H1 (cell line): ENCODE measurements at regions not wholly inside any gene's neighbourhood (a gene's known extent, or its start where the extent isn't known, plus 50 kb on each side); places are given as distances from the start of the nearest gene placed in this dataset.
A peak's percentile ranks its signal among the peaks of the same experiment; 100 is the strongest.

Source experiments
- CTCF ChIA-PET: fragments of 300-600 bp; sonication (Branson Sonifier 250); formaldehyde crosslinking; loops from one replicate; lab custom pipeline; 2021; ENCODE audit not compliant: partially characterized antibody; lab: Charles Lee
- POLR2A ChIA-PET: fragments of 300-600 bp; sonication (Branson Sonifier 250); formaldehyde crosslinking; loops from one replicate; lab custom pipeline; 2021; ENCODE audit warnings: inconsistent platforms; ENCODE audit not compliant: partially characterized antibody; lab: Charles Lee
- DNase-seq, 2 experiments: peaks; one replicate each; pipeline versions ENCODE4 v3.0.0 to v3.0.0-alpha.2; 2010 to 2022; ENCODE audit warnings: low spot score in 2 of 2, low read depth in 1 of 2, mixed read lengths in 1 of 2
- FAIRE-seq: peaks from 2 replicates; lab custom pipeline; 2011; peaks lifted over from hg19 to GRCh38; lab: Jason Lieb, UNC
- H2AFZ ChIP-seq: 2 replicates; pipeline ENCODE4 v1.8.1; 2012; ENCODE audit warnings: low read length, inconsistent platforms
- H2AK5ac ChIP-seq: 2 replicates; pipeline ENCODE4 v1.6.1; 2013; ENCODE audit warnings: low read depth, low read length
- H2BK120ac ChIP-seq: replicated peaks from 2 replicates; pipeline ENCODE3; 2013; ENCODE audit warnings: low read depth, low read length, inconsistent platforms
- H2BK12ac ChIP-seq: 2 replicates; pipeline ENCODE4 v1.6.1; 2013; ENCODE audit warnings: low read depth, low read length
- H2BK15ac ChIP-seq: 2 replicates; pipeline ENCODE4 v1.6.1; 2013; ENCODE audit warnings: low read length
- H2BK20ac ChIP-seq: 2 replicates; pipeline ENCODE4 v1.6.1; 2013; ENCODE audit warnings: low read length
- H2BK5ac ChIP-seq: 2 replicates; pipeline ENCODE4 v1.6.1; 2013; ENCODE audit warnings: low read depth, low read length
- H3K14ac ChIP-seq: 2 replicates; pipeline ENCODE4 v1.6.1; 2013; ENCODE audit warnings: inconsistent platforms; ENCODE audit not compliant: insufficient read length
- H3K18ac ChIP-seq: 2 replicates; pipeline ENCODE4 v1.6.1; 2013; ENCODE audit warnings: low read length; ENCODE audit errors: extremely low read depth
- H3K23ac ChIP-seq: 2 replicates; pipeline ENCODE4 v1.6.1; 2013; ENCODE audit warnings: inconsistent platforms; ENCODE audit not compliant: insufficient read length
- H3K23me2 ChIP-seq: 2 replicates; pipeline ENCODE4 v1.6.1; 2013; ENCODE audit warnings: low read depth, low read length
- H3K27ac ChIP-seq: 2 replicates; pipeline ENCODE4 v1.6.1; 2011; ENCODE audit warnings: low read depth, low read length, inconsistent platforms
- H3K27me3 ChIP-seq, 4 experiments: replicated peaks in 1 of 4; 1 replicate in 1 of 4; 2 replicates in 3 of 4; pipeline versions ENCODE4 v1.6.1 to v1.8.1; 2011 to 2013; ENCODE audit warnings: low read length in 3 of 4, mild to moderate bottlenecking in 3 of 4, inconsistent platforms in 2 of 4, mixed read lengths in 2 of 4, moderate library complexity in 1 of 4; ENCODE audit not compliant: control insufficient read depth in 3 of 4, insufficient read depth in 3 of 4; ENCODE audit errors: extremely low read depth in 1 of 4
- H3K36me3 ChIP-seq, 4 experiments: 2 replicates each; pipeline versions ENCODE4 v1.6.1 to v1.8.1; 2011 to 2013; ENCODE audit warnings: mild to moderate bottlenecking in 4 of 4, low read length in 3 of 4, moderate library complexity in 2 of 4, control low read depth in 1 of 4, inconsistent platforms in 1 of 4; ENCODE audit not compliant: insufficient read depth in 4 of 4, control insufficient read depth in 2 of 4
- H3K4ac ChIP-seq: replicated peaks from 2 replicates; pipeline ENCODE3; 2013; ENCODE audit warnings: low read length, low read depth, mixed read lengths, inconsistent platforms; ENCODE audit not compliant: insufficient read length
- H3K4me1 ChIP-seq, 4 experiments: replicated peaks in 1 of 4; 1 replicate in 1 of 4; 2 replicates in 3 of 4; pipeline versions ENCODE4 v1.6.1 to v1.8.1; 2011 to 2013; ENCODE audit warnings: low read length in 3 of 4, inconsistent platforms in 2 of 4, mixed read lengths in 1 of 4; ENCODE audit not compliant: insufficient read depth in 4 of 4, control insufficient read depth in 3 of 4
- H3K4me2 ChIP-seq, 2 experiments: 2 replicates each; pipeline versions ENCODE4 v1.6.1 to v1.8.1; 2011 to 2013; ENCODE audit warnings: low read depth in 2 of 2, low read length in 2 of 2, control low read depth in 1 of 2, inconsistent platforms in 1 of 2, mild to moderate bottlenecking in 1 of 2; ENCODE audit not compliant: insufficient read depth in 1 of 2
- H3K4me3 ChIP-seq, 4 experiments: fragments of 200-600, 300-600 bp in 1 of 4; sonication (generic), shearing (Covaris generic), sonication (Bioruptor Twin) in 1 of 4; 2 replicates each; pipeline versions ENCODE4 v1.5.1 to v1.8.1; 2011 to 2016; ENCODE audit warnings: low read length in 4 of 4, low read depth in 3 of 4, control low read depth in 2 of 4, inconsistent platforms in 2 of 4, mild to moderate bottlenecking in 2 of 4, mixed read lengths in 1 of 4, moderate library complexity in 1 of 4; ENCODE audit not compliant: insufficient read depth in 2 of 4; ENCODE audit errors: extremely low read depth in 1 of 4
- H3K56ac ChIP-seq: replicated peaks from 2 replicates; pipeline ENCODE3; 2013; ENCODE audit warnings: low read depth, mild to moderate bottlenecking, mixed read lengths, low read length, inconsistent platforms; ENCODE audit not compliant: insufficient read length
- H3K79me1 ChIP-seq: 2 replicates; pipeline ENCODE4 v1.6.1; 2013; ENCODE audit warnings: low read depth, low read length, control low read depth
- H3K79me2 ChIP-seq, 2 experiments: 2 replicates each; pipeline versions ENCODE4 v1.6.1 to v1.8.1; 2012 to 2013; ENCODE audit warnings: low read length in 2 of 2, mild to moderate bottlenecking in 2 of 2, inconsistent platforms in 1 of 2; ENCODE audit not compliant: insufficient read depth in 2 of 2, control insufficient read depth in 1 of 2
- H3K9ac ChIP-seq, 4 experiments: replicated peaks in 1 of 4; 1 replicate in 1 of 4; 2 replicates in 3 of 4; pipeline versions ENCODE4 v1.6.1 to v1.8.1; 2011 to 2013; ENCODE audit warnings: low read depth in 3 of 4, low read length in 3 of 4, control low read depth in 2 of 4, mild to moderate bottlenecking in 2 of 4, moderate library complexity in 2 of 4, inconsistent platforms in 1 of 4; ENCODE audit errors: extremely low read depth in 1 of 4
- H3K9me3 ChIP-seq, 2 experiments: 2 replicates each; pipeline versions ENCODE4 v1.6.1 to v1.8.1; 2012 to 2013; ENCODE audit warnings: mild to moderate bottlenecking in 2 of 2, moderate library complexity in 2 of 2, control low read depth in 1 of 2, inconsistent platforms in 1 of 2, low read depth in 1 of 2, low read length in 1 of 2, mixed read lengths in 1 of 2; ENCODE audit not compliant: insufficient read depth in 2 of 2
- H4K20me1 ChIP-seq, 2 experiments: replicated peaks in 1 of 2; 2 replicates each; pipeline versions ENCODE3 to v1.8.1; 2011 to 2013; ENCODE audit warnings: inconsistent platforms in 2 of 2, low read length in 2 of 2, mild to moderate bottlenecking in 1 of 2; ENCODE audit not compliant: insufficient read depth in 2 of 2, control insufficient read depth in 1 of 2
- H4K5ac ChIP-seq: 2 replicates; pipeline ENCODE4 v1.6.1; 2013; ENCODE audit warnings: low read length, low read depth, mixed read lengths, inconsistent platforms; ENCODE audit not compliant: insufficient read length
- H4K8ac ChIP-seq: 2 replicates; pipeline ENCODE4 v1.8.0; 2013; ENCODE audit warnings: mild to moderate bottlenecking, moderate library complexity, low read length, inconsistent platforms; ENCODE audit not compliant: insufficient read depth; ENCODE audit errors: extremely low read depth
- H4K91ac ChIP-seq: replicated peaks from 2 replicates; pipeline ENCODE3; 2013; ENCODE audit warnings: low read length, mixed read lengths, inconsistent platforms; ENCODE audit not compliant: insufficient read length
- RAD21 ChIP-seq, 2 experiments: IDR thresholded peaks in 1 of 2; conservative IDR thresholded peaks in 1 of 2; 2 replicates each; pipeline ENCODE4 v1.6.1; 2011; ENCODE audit warnings: low read depth in 2 of 2, low read length in 2 of 2, improper control_type of control experiment in 1 of 2, inconsistent platforms in 1 of 2, mild to moderate bottlenecking in 1 of 2, moderate library complexity in 1 of 2
- SP2 ChIP-seq: IDR thresholded peaks from 2 replicates; pipeline ENCODE4 v1.6.1; 2012; ENCODE audit warnings: mild to moderate bottlenecking, low read length, inconsistent platforms
- WGBS, 2 experiments: shearing (Covaris generic) in 1 of 2; methylation state at CpG; one replicate each; pipeline versions ENCODE4 v1.1.6 to v1.1.7; 2013 to 2015; ENCODE audit warnings: low lambda C conversion rate in 2 of 2, mixed read lengths in 2 of 2, inconsistent platforms in 1 of 2, low coverage in 1 of 2, missing lambda C conversion rate in 1 of 2; ENCODE audit not compliant: insufficient replicate concordance in 2 of 2, insufficient coverage in 1 of 2, insufficient read length in 1 of 2; ENCODE audit errors: extremely low coverage in 1 of 2, missing lambda C conversion rate in 1 of 2; 5-methylcytosine and 5-hydroxymethylcytosine counted together
- TF ChIP-seq, protein P1 (sequence below), 3 experiments: IDR thresholded peaks; 1 replicate in 2 of 3; 2 replicates in 1 of 3; pipeline versions ENCODE4 v1.5.1 to v1.6.1; 2011; ENCODE audit warnings: low read length in 3 of 3, mild to moderate bottlenecking in 3 of 3, inconsistent platforms in 2 of 3, low read depth in 1 of 3, moderate library complexity in 1 of 3; ENCODE audit not compliant: insufficient read depth in 1 of 3; ENCODE audit errors: control extremely low read depth in 1 of 3

- Histone ChIP-seq H3K18ac (no peak overlapping the region; the same call in 1 of the 2 replicates), H3K4ac (no peak overlapping the region), H3K56ac (no peak overlapping the region), H2AFZ (no peak overlapping the region), H3K27me3 (no peaks in the 10 kb centered on the region), H3K79me2 (no peaks in the 10 kb centered on the region), H2BK120ac (no peak overlapping the region), H3K14ac (no peak overlapping the region), H3K4me3 (no peak overlapping the region), H4K20me1 (no peaks in the 10 kb centered on the region), H2BK15ac (no peak overlapping the region), H3K27ac (no peak overlapping the region), H4K5ac (no peak overlapping the region), H3K4me1 (no peaks in the 10 kb centered on the region), H3K23me2 (no peaks in the 10 kb centered on the region), H3K36me3 (no peaks in the 10 kb centered on the region), H2BK12ac (no peak overlapping the region), H3K9ac (no peak overlapping the region), H2BK5ac (no peak overlapping the region), H3K79me1 (no peaks in the 10 kb centered on the region; the same call in 1 of the 2 replicates), H2BK20ac (no peak overlapping the region), H3K4me2 (no peak overlapping the region), H3K23ac (no peak overlapping the region), H4K8ac (no peak overlapping the region), H2AK5ac (no peak overlapping the region), H3K9me3 (peaks cover 32 to 63% of the 10 kb centered on the region in 2 experiments), H4K91ac (no peak overlapping the region)
- no peak for FAIRE-seq
- 89% methylated on average over 7 of the region's 7 CpGs; no CpG with 5 or more reads in 1 of the 2 experiments for WGBS, 2 experiments
- no peak for DNase-seq
- CTCF ChIA-PET, result interaction anchor here (0.9 kb wide), 1 partner anchor 13 kb away, joined by 3 read pairs; no protein-coding TSS in a partner anchor
- TF ChIP-seq, protein P1, sequence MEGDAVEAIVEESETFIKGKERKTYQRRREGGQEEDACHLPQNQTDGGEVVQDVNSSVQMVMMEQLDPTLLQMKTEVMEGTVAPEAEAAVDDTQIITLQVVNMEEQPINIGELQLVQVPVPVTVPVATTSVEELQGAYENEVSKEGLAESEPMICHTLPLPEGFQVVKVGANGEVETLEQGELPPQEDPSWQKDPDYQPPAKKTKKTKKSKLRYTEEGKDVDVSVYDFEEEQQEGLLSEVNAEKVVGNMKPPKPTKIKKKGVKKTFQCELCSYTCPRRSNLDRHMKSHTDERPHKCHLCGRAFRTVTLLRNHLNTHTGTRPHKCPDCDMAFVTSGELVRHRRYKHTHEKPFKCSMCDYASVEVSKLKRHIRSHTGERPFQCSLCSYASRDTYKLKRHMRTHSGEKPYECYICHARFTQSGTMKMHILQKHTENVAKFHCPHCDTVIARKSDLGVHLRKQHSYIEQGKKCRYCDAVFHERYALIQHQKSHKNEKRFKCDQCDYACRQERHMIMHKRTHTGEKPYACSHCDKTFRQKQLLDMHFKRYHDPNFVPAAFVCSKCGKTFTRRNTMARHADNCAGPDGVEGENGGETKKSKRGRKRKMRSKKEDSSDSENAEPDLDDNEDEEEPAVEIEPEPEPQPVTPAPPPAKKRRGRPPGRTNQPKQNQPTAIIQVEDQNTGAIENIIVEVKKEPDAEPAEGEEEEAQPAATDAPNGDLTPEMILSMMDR (IDR thresholded peaks at IDR 0.05; ENCODE audit: control extremely low read depth in 1 of 3, insufficient read depth in 1 of 3, low read depth in 1 of 3, low read length in 3 of 3), result peak in 1 of 3 experiments; percentile 7; a peak in 1 of 4 replicates
- no peak for TF ChIP-seq SP2
- peak in 1 of 2 experiments; percentile 27; a peak in 2 of 4 replicates for TF ChIP-seq RAD21 (IDR thresholded peaks at IDR 0.05 in 1 of 2, conservative IDR thresholded peaks at IDR 0.05 in 1 of 2; ENCODE audit: low read depth in 2 of 2, low read length in 2 of 2)
- POLR2A ChIA-PET, result no interaction called here
Measured at GRCh38 chr15:55016225-55016624, 180.5 kb downstream of the RSL24D1 start.
